ENCODE measurements at regions not wholly inside any gene's neighbourhood (a gene's known extent, or its start where the extent isn't known, plus 50 kb on each side); places are given as distances from the start of the nearest gene placed in this dataset.

DNA sequence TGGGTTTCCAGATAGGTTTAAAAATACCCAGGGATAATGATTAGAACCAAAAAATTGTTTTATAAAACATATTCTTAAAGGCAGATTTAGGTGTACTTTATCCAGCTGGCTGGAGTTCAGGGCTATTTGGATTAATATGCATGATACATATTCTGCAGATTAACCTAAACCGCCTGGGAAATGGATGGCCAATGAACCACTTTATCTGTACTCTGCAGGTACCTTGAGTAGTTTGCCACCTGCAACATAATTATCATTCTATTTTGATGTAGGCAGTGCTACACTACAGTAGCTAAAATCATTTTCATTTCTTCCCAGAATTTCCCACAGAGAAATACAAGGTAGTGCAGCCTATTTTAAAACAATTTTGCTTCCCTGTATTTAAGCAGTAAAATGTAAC is 683.2 kb upstream of the GNPDA2 start:
- TF ChIP-seq, protein P1, sequence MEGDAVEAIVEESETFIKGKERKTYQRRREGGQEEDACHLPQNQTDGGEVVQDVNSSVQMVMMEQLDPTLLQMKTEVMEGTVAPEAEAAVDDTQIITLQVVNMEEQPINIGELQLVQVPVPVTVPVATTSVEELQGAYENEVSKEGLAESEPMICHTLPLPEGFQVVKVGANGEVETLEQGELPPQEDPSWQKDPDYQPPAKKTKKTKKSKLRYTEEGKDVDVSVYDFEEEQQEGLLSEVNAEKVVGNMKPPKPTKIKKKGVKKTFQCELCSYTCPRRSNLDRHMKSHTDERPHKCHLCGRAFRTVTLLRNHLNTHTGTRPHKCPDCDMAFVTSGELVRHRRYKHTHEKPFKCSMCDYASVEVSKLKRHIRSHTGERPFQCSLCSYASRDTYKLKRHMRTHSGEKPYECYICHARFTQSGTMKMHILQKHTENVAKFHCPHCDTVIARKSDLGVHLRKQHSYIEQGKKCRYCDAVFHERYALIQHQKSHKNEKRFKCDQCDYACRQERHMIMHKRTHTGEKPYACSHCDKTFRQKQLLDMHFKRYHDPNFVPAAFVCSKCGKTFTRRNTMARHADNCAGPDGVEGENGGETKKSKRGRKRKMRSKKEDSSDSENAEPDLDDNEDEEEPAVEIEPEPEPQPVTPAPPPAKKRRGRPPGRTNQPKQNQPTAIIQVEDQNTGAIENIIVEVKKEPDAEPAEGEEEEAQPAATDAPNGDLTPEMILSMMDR (conservative IDR thresholded peaks at IDR 0.05; ENCODE audit: low read depth, low read length): no peak
- Histone ChIP-seq H4K20me1 (ENCODE audit: insufficient read depth) (no peaks in the 10 kb centered on the region), H3K27me3 (ENCODE audit: insufficient read depth, low read depth) (no peaks in the 10 kb centered on the region), H2AFZ (ENCODE audit: low read depth) (no peak overlapping the region), H3K4me3 (IDR thresholded peaks at IDR 0.05; ENCODE audit: insufficient read depth, low read depth, low read length) (no peak overlapping the region), H3K4me2 (no peak overlapping the region), H3K27ac (no peak overlapping the region), H3K9ac (no peak overlapping the region), H3K36me3 (ENCODE audit: insufficient read depth) (no peaks in the 10 kb centered on the region), H3K79me2 (ENCODE audit: insufficient read depth, low read depth) (no peaks in the 10 kb centered on the region), H3K4me1 (ENCODE audit: low read depth, poor library complexity, severe bottlenecking) (no peaks in the 10 kb centered on the region)

- H3K4me2 ChIP-seq: no peak overlapping the region
- no peaks in the 10 kb centered on the region for H3K36me3 ChIP-seq (ENCODE audit: insufficient read depth)
- TF ChIP-seq, protein P1 (conservative IDR thresholded peaks at IDR 0.05; ENCODE audit: low read depth, low read length): no peak
- no peak overlapping the region for H3K27ac ChIP-seq
- H3K4me3 ChIP-seq (IDR thresholded peaks at IDR 0.05; ENCODE audit: insufficient read depth, low read depth, low read length): no peak overlapping the region
- no peaks in the 10 kb centered on the region for H3K27me3 ChIP-seq (ENCODE audit: insufficient read depth, low read depth)
- no peaks in the 10 kb centered on the region for H3K4me1 ChIP-seq (ENCODE audit: low read depth, poor library complexity, severe bottlenecking)
- H3K9ac ChIP-seq: no peak overlapping the region
- no peaks in the 10 kb centered on the region for H4K20me1 ChIP-seq (ENCODE audit: insufficient read depth)
- H2AFZ ChIP-seq (ENCODE audit: low read depth): no peak overlapping the region
- H3K79me2 ChIP-seq (ENCODE audit: insufficient read depth, low read depth): no peaks in the 10 kb centered on the region
Observed at GRCh38 chr4:45408996-45409395, 682.6 kb upstream of the GNPDA2 start.

- no peaks in the 10 kb centered on the region for H3K79me2 ChIP-seq (ENCODE audit: insufficient read depth, low read depth)
- TF ChIP-seq, protein P1 (conservative IDR thresholded peaks at IDR 0.05; ENCODE audit: low read depth, low read length): no peak
- H2AFZ ChIP-seq (ENCODE audit: low read depth): no peak overlapping the region
- no peak overlapping the region for H3K4me2 ChIP-seq
- no peak overlapping the region for H3K4me3 ChIP-seq (IDR thresholded peaks at IDR 0.05; ENCODE audit: insufficient read depth, low read depth, low read length)
- H3K9ac ChIP-seq: no peak overlapping the region
- no peaks in the 10 kb centered on the region for H4K20me1 ChIP-seq (ENCODE audit: insufficient read depth)
- no peaks in the 10 kb centered on the region for H3K27me3 ChIP-seq (ENCODE audit: insufficient read depth, low read depth)
- H3K36me3 ChIP-seq (ENCODE audit: insufficient read depth): no peaks in the 10 kb centered on the region
- H3K4me1 ChIP-seq (ENCODE audit: low read depth, poor library complexity, severe bottlenecking): no peaks in the 10 kb centered on the region
- H3K27ac ChIP-seq: no peak overlapping the region
Observed at GRCh38 chr4:45399116-45399515, 672.8 kb upstream of the GNPDA2 start.

- Histone ChIP-seq H4K20me1 (ENCODE audit: insufficient read depth) (no peaks in the 10 kb centered on the region), H3K36me3 (ENCODE audit: insufficient read depth) (no peaks in the 10 kb centered on the region), H3K79me2 (ENCODE audit: insufficient read depth, low read depth) (no peaks in the 10 kb centered on the region), H3K4me3 (IDR thresholded peaks at IDR 0.05; ENCODE audit: insufficient read depth, low read depth, low read length) (no peak overlapping the region), H3K9ac (no peak overlapping the region), H3K4me2 (no peak overlapping the region), H3K4me1 (ENCODE audit: low read depth, poor library complexity, severe bottlenecking) (no peaks in the 10 kb centered on the region), H2AFZ (ENCODE audit: low read depth) (no peak overlapping the region), H3K27me3 (ENCODE audit: insufficient read depth, low read depth) (no peaks in the 10 kb centered on the region), H3K27ac (no peak overlapping the region)
- TF ChIP-seq, protein P1 (conservative IDR thresholded peaks at IDR 0.05; ENCODE audit: low read depth, low read length): no peak
Observed at GRCh38 chr4:45385306-45385705, 659.0 kb upstream of the GNPDA2 start.

Data from KMS-11 (cell line).